IMR-90 (cell line): ENCODE measurements at regions not wholly inside any gene's neighbourhood (a gene's known extent, or its start where the extent isn't known, plus 50 kb on each side); places are given as distances from the start of the nearest gene placed in this dataset.

Source experiments
- ATAC-seq: fragments of 200-7000 bp; cut with Tn5 transposase; 2 replicates; pipeline ENCODE4 v1.9.1; 2020; ENCODE audit warnings: low read depth, mild to moderate bottlenecking, moderate library complexity
- BruUV-seq: library from RNA; stranded (reverse); fragments of 400-500 nt; replicated peaks from 2 replicates; lab custom pipeline; 2021; lab: Mats Ljungman, UMichigan
- CTCF ChIA-PET: fragments of 300-600 bp; formaldehyde crosslinking; extraction: SDS; loops from one replicate; lab custom pipeline; 2021; ENCODE audit warnings: antibody characterized with exemption; lab: Yijun Ruan, JAX
- POLR2A ChIA-PET: fragments of 300-600 bp; sonication (Branson Sonifier 250); formaldehyde crosslinking; loops from one replicate; lab custom pipeline; 2022; ENCODE audit warnings: antibody characterized with exemption; ENCODE audit not compliant: unreplicated experiment; lab: Charles Lee
- DNase-seq: peaks from one replicate; pipeline ENCODE4 v3.0.0; 2013
- H2AFZ ChIP-seq: replicated peaks from 2 replicates; pipeline ENCODE3; 2013; ENCODE audit warnings: low read length, mild to moderate bottlenecking; ENCODE audit not compliant: poor library complexity
- H2AK5ac ChIP-seq: 2 replicates; pipeline ENCODE4 v1.6.1; 2013; ENCODE audit warnings: low read depth, low read length, inconsistent platforms
- H2AK9ac ChIP-seq: replicated peaks from 2 replicates; pipeline ENCODE3; 2013; ENCODE audit warnings: mild to moderate bottlenecking, low read depth, low read length, moderate library complexity; ENCODE audit not compliant: poor library complexity
- H2BK120ac ChIP-seq: 2 replicates; pipeline ENCODE4 v1.6.1; 2013; ENCODE audit warnings: low read depth, low read length, inconsistent platforms
- H2BK15ac ChIP-seq: 3 replicates; pipeline ENCODE4 v1.6.1; 2013; ENCODE audit warnings: low read depth, low read length, inconsistent platforms
- H2BK20ac ChIP-seq: 2 replicates; pipeline ENCODE4 v1.6.1; 2013; ENCODE audit warnings: low read depth, mild to moderate bottlenecking, inconsistent platforms, low read length, moderate library complexity
- H2BK5ac ChIP-seq: 2 replicates; pipeline ENCODE4 v1.6.1; 2013; ENCODE audit warnings: mild to moderate bottlenecking, low read depth, low read length, inconsistent platforms; ENCODE audit not compliant: poor library complexity, severe bottlenecking
- H3K14ac ChIP-seq: replicated peaks from 2 replicates; pipeline ENCODE4 v1.6.1; 2013; ENCODE audit warnings: low read depth, low read length, inconsistent platforms
- H3K18ac ChIP-seq: 2 replicates; pipeline ENCODE4 v1.6.1; 2013; ENCODE audit warnings: low read depth, low read length, control low read depth
- H3K23ac ChIP-seq: 2 replicates; pipeline ENCODE4 v1.6.1; 2013; ENCODE audit warnings: low read depth, low read length, inconsistent platforms
- H3K27ac ChIP-seq: 2 replicates; pipeline ENCODE4 v1.5.1; 2013; ENCODE audit warnings: mild to moderate bottlenecking, control low read depth, low read length; ENCODE audit not compliant: insufficient read depth
- H3K27me3 ChIP-seq: 2 replicates; pipeline ENCODE4 v1.6.1; 2013; ENCODE audit warnings: low read length; ENCODE audit not compliant: control insufficient read depth, insufficient read depth
- H3K36me3 ChIP-seq: 2 replicates; pipeline ENCODE4 v1.6.1; 2013; ENCODE audit warnings: low read length, mixed read lengths; ENCODE audit not compliant: control insufficient read depth, insufficient read depth
- H3K4ac ChIP-seq: 2 replicates; pipeline ENCODE4 v1.6.1; 2013; ENCODE audit warnings: low read depth, low read length, inconsistent platforms
- H3K4me1 ChIP-seq: 2 replicates; pipeline ENCODE4 v1.6.1; 2013; ENCODE audit warnings: low read length, mixed read lengths; ENCODE audit not compliant: control insufficient read depth, insufficient read depth
- H3K4me2 ChIP-seq: 2 replicates; pipeline ENCODE4 v1.6.1; 2013; ENCODE audit warnings: low read depth, mild to moderate bottlenecking, control low read depth, low read length, moderate library complexity
- H3K4me3 ChIP-seq: 2 replicates; pipeline ENCODE4 v1.5.1; 2013; ENCODE audit warnings: low read depth, mild to moderate bottlenecking, control low read depth, low read length, moderate library complexity; ENCODE audit not compliant: insufficient read depth
- H3K56ac ChIP-seq: 2 replicates; pipeline ENCODE4 v1.6.1; 2013; ENCODE audit warnings: low read length, inconsistent platforms; ENCODE audit not compliant: insufficient read depth; ENCODE audit errors: extremely low read depth
- H3K79me1 ChIP-seq, 2 experiments: 2 replicates each; pipeline ENCODE4 v1.6.1; 2013; ENCODE audit warnings: low read length in 2 of 2, inconsistent platforms in 1 of 2, low read depth in 1 of 2
- H3K9ac ChIP-seq: 2 replicates; pipeline ENCODE4 v1.6.1; 2013; ENCODE audit warnings: low read depth, low read length, control low read depth
- H3K9me1 ChIP-seq: 2 replicates; pipeline ENCODE4 v1.6.1; 2013; ENCODE audit warnings: low read length, inconsistent platforms; ENCODE audit not compliant: insufficient read depth
- H3K9me3 ChIP-seq: 2 replicates; pipeline ENCODE4 v1.6.1; 2013; ENCODE audit warnings: low read length; ENCODE audit not compliant: control insufficient read depth, insufficient read depth
- H4K20me1 ChIP-seq: 2 replicates; pipeline ENCODE4 v1.6.1; 2013; ENCODE audit warnings: low read length, inconsistent platforms; ENCODE audit not compliant: insufficient read depth
- H4K5ac ChIP-seq: 2 replicates; pipeline ENCODE4 v1.6.1; 2013; ENCODE audit warnings: mild to moderate bottlenecking, low read depth, low read length, control low read depth
- H4K8ac ChIP-seq, 2 experiments: 2 replicates each; pipeline ENCODE4 v1.6.1; 2013; ENCODE audit warnings: low read depth in 2 of 2, low read length in 2 of 2, control low read depth in 1 of 2, inconsistent platforms in 1 of 2
- H4K91ac ChIP-seq: 2 replicates; pipeline ENCODE4 v1.6.1; 2013; ENCODE audit warnings: low read depth, low read length, inconsistent platforms; ENCODE audit not compliant: insufficient read depth
- CEBPB ChIP-seq: IDR thresholded peaks from 2 replicates; pipeline ENCODE4 v1.6.1; 2012; ENCODE audit warnings: low read depth, low read length, improper control_type of control experiment
- CHD1 ChIP-seq: IDR thresholded peaks from 2 replicates; pipeline ENCODE4 v1.6.1; 2012; ENCODE audit warnings: low read depth, low read length, improper control_type of control experiment
- CTCF ChIP-seq: conservative IDR thresholded peaks from 2 replicates; pipeline ENCODE4 v1.5.1; 2012; ENCODE audit warnings: mild to moderate bottlenecking, low read depth, low read length, improper control_type of control experiment
- ELK1 ChIP-seq: fragments of 150-350 bp; IDR thresholded peaks from 2 replicates; pipeline ENCODE4 v1.6.1; 2016; ENCODE audit warnings: low read depth, mild to moderate bottlenecking, low read length, moderate library complexity, borderline replicate concordance
- RFX5 ChIP-seq: IDR thresholded peaks from 2 replicates; pipeline ENCODE4 v1.8.0; 2012; ENCODE audit warnings: low read depth, mild to moderate bottlenecking, low read length, moderate library complexity
- WGBS, 2 experiments: methylation state at CpG; one replicate each; pipeline versions ENCODE4 v1.1.5 to v1.1.7; 2013; ENCODE audit warnings: missing lambda C conversion rate in 2 of 2; ENCODE audit not compliant: insufficient read length in 1 of 2; ENCODE audit errors: extremely low coverage in 2 of 2; 5-methylcytosine and 5-hydroxymethylcytosine counted together
- dilution Hi-C: fragments of 300-500 bp; cut with HindIII; formaldehyde crosslinking; loops from one replicate; pipeline ENCODE4 v1.14.3; 2018; ENCODE audit warnings: low sequenced_read_pairs; ENCODE audit not compliant: unreplicated experiment
- in situ Hi-C: fragments of 300-500 bp; cut with MboI; formaldehyde crosslinking; loops from 3 replicates; pipeline ENCODE4 v1.14.3; 2019; ENCODE audit warnings: low sequenced_read_pairs, inconsistent platforms, mixed read lengths
- intact Hi-C: fragments of 100-400 bp; cut with micrococcal nuclease; formaldehyde crosslinking; loops from 2 replicates; pipeline ENCODE4 v1.10.0; 2022

DNA sequence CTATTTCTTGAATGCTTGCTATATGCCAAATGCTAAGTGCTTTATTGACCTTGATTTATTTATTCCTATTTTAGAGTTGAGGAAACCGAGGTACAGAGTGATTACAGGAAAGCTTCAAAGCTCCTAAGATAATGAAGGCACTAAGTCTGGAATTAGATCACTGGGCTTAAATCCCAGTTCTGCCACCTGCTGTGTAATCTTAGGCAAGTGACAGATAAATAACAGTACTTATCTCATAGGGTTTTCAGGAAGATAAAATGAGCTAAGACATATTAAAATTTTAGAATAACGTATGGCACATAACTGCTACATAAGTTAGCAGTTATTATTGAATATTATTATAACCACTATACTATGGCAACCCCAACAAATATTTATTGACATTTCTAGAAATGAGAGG, 843.8 kb downstream of the DTWD2 start:
- H4K20me1 ChIP-seq: no peaks in the 10 kb centered on the region
- ChIA-PET POLR2A (no interaction called here), CTCF (no interaction called here)
- no peak overlapping the region for H2AFZ ChIP-seq
- BruUV-seq: no TSS peak
- H2BK120ac ChIP-seq: no peak overlapping the region
- no peak overlapping the region for H2BK15ac ChIP-seq
- no peak overlapping the region for H3K4me3 ChIP-seq
- no peak overlapping the region for H4K91ac ChIP-seq
- in situ Hi-C loops (no loop called here), intact Hi-C loops (no loop called here), dilution Hi-C loops (no loop called here)
- no peak overlapping the region for H3K18ac ChIP-seq
- ATAC-seq (no peak), DNase-seq (no peak)
- H2AK9ac ChIP-seq: no peak overlapping the region
- no peak overlapping the region for H3K14ac ChIP-seq
- H2BK20ac ChIP-seq: no peak overlapping the region
- WGBS, 2 experiments: no CpG with 5 or more reads among the region's 2 CpGs
- TF ChIP-seq CTCF: no peak
- TF ChIP-seq ELK1: no peak
- no peak for TF ChIP-seq CEBPB
- no peak for TF ChIP-seq CHD1
- TF ChIP-seq RFX5: no peak
- H3K9me3 ChIP-seq: no peaks in the 10 kb centered on the region
- H3K27ac ChIP-seq: no peak overlapping the region
- no peak overlapping the region for H3K56ac ChIP-seq
- H3K4me1 ChIP-seq: no peaks in the 10 kb centered on the region
- no peak overlapping the region for H3K4ac ChIP-seq
- no peak overlapping the region for H3K23ac ChIP-seq
- H3K4me2 ChIP-seq: no peak overlapping the region
- H4K5ac ChIP-seq: no peak overlapping the region
- no peak overlapping the region for H3K9ac ChIP-seq
- H2AK5ac ChIP-seq: no peak overlapping the region
- H2BK5ac ChIP-seq: no peak overlapping the region
- H3K27me3 ChIP-seq: no peaks in the 10 kb centered on the region
- H3K79me1 ChIP-seq: no peaks in the 10 kb centered on the region
- H3K9me1 ChIP-seq: no peaks in the 10 kb centered on the region
- H3K36me3 ChIP-seq: no peaks in the 10 kb centered on the region
- H4K8ac ChIP-seq: no peak overlapping the region
